ENCODE measurements at regions not wholly inside any gene's neighbourhood (a gene's known extent, or its start where the extent isn't known, plus 50 kb on each side); places are given as distances from the start of the nearest gene placed in this dataset.

- no peak for DNase-seq
Observed at GRCh38 chr6:181049-181654, 111.1 kb upstream of the DUSP22 start.

GRCh38 chr6:183668-184067 lies 108.6 kb upstream of the DUSP22 start:
- DNase-seq: no peak

- DNase-seq: no peak
Observed at GRCh38 chr6:184161-184700, 108.1 kb upstream of the DUSP22 start.

GRCh38 chr6:186340-186965 lies 105.8 kb upstream of the DUSP22 start:
- peak in 1 of 2 donors; percentile 15 for DNase-seq

GRCh38 chr6:187210-187861 lies 105.0 kb upstream of the DUSP22 start:
- DNase-seq: peak in 1 of 2 donors; percentile 8

- DNase-seq: peak; percentile 80 to 82
Observed at GRCh38 chr6:188821-189655, 103.2 kb upstream of the DUSP22 start.

- no peak for DNase-seq
Observed at GRCh38 chr6:189676-190075, 102.6 kb upstream of the DUSP22 start.

- DNase-seq: peak in 1 of 2 donors; percentile 17
Observed at GRCh38 chr6:190596-191395, 101.5 kb upstream of the DUSP22 start.

GRCh38 chr6:191487-192312 lies 100.6 kb upstream of the DUSP22 start:
- no peak for DNase-seq

- no peak for DNase-seq
Observed at GRCh38 chr6:192313-192664, 100.0 kb upstream of the DUSP22 start.

- no peak for DNase-seq
Observed at GRCh38 chr6:193180-193579, 99.1 kb upstream of the DUSP22 start.

- DNase-seq: peak; percentile 30 to 55
Observed at GRCh38 chr6:193773-194310, 98.4 kb upstream of the DUSP22 start.

- DNase-seq: peak; percentile 58 to 65
Observed at GRCh38 chr6:195861-196360, 96.4 kb upstream of the DUSP22 start.

- no peak for DNase-seq
Observed at GRCh38 chr6:196543-196942, 95.7 kb upstream of the DUSP22 start.

GRCh38 chr6:203661-204060 lies 88.6 kb upstream of the DUSP22 start:
- DNase-seq: no peak

GRCh38 chr6:206264-206663 lies 86.0 kb upstream of the DUSP22 start:
- DNase-seq: no peak

- no peak for DNase-seq
Observed at GRCh38 chr6:208364-208763, 83.9 kb upstream of the DUSP22 start.

GRCh38 chr6:208938-209337 lies 83.3 kb upstream of the DUSP22 start:
- DNase-seq: no peak

- DNase-seq: peak; percentile 71 to 73
Observed at GRCh38 chr6:209432-210103, 82.7 kb upstream of the DUSP22 start.

GRCh38 chr6:210104-210456 lies 82.2 kb upstream of the DUSP22 start:
- no peak for DNase-seq

Measured in stimulated activated CD4-positive, alpha-beta T cell treated with anti-CD3 and anti-CD28 coated beads, Interleukin-2, amount 100 ng/mL, for 24 hours (primary cell).